HL-60/S4 (cell line): ENCODE measurements at regions not wholly inside any gene's neighbourhood (a gene's known extent, or its start where the extent isn't known, plus 50 kb on each side); places are given as distances from the start of the nearest gene placed in this dataset.

Experiments used
- in situ Hi-C: fragments of 300-500 bp; cut with MboI; formaldehyde crosslinking; loops from 2 replicates; pipeline ENCODE4 v1.14.3; 2022; ENCODE audit warnings: low sequenced_read_pairs

- in situ Hi-C loops, result no loop called here
Observed at GRCh38 chr2:134133622-134134312, 120.1 kb upstream of the MGAT5 start.

GRCh38 chr2:134134313-134134706, 119.6 kb upstream of the MGAT5 start:
- in situ Hi-C loops, result no loop called here

- in situ Hi-C loops, result no loop called here
Observed at GRCh38 chr2:134134827-134135226, 119.0 kb upstream of the MGAT5 start.

- in situ Hi-C loops, result no loop called here
Observed at GRCh38 chr2:134135793-134136192, 118.1 kb upstream of the MGAT5 start.

- in situ Hi-C loops, result no loop called here
Observed at GRCh38 chr2:134136731-134137130, 117.1 kb upstream of the MGAT5 start.

GRCh38 chr2:134137182-134137611, 116.7 kb upstream of the MGAT5 start:
- in situ Hi-C loops, result no loop called here

- in situ Hi-C loops, result no loop called here
Observed at GRCh38 chr2:134138115-134138514, 115.8 kb upstream of the MGAT5 start.

GRCh38 chr2:134139611-134140010, 114.3 kb upstream of the MGAT5 start:
- in situ Hi-C loops, result no loop called here

- in situ Hi-C loops, result no loop called here
Observed at GRCh38 chr2:134140251-134140661, 113.6 kb upstream of the MGAT5 start.

GRCh38 chr2:134141598-134142340, 112.1 kb upstream of the MGAT5 start:
- in situ Hi-C loops, result no loop called here

GRCh38 chr2:134142341-134142738, 111.5 kb upstream of the MGAT5 start:
- in situ Hi-C loops, result no loop called here

- in situ Hi-C loops, result no loop called here
Observed at GRCh38 chr2:134142903-134143302, 111.0 kb upstream of the MGAT5 start.

GRCh38 chr2:134143568-134143967, 110.3 kb upstream of the MGAT5 start:
- in situ Hi-C loops, result no loop called here

- in situ Hi-C loops, result no loop called here
Observed at GRCh38 chr2:134144081-134144596, 109.7 kb upstream of the MGAT5 start.

GRCh38 chr2:134144651-134145050, 109.2 kb upstream of the MGAT5 start:
- in situ Hi-C loops, result no loop called here

GRCh38 chr2:134145519-134145918, 108.4 kb upstream of the MGAT5 start:
- in situ Hi-C loops, result no loop called here

GRCh38 chr2:134146161-134146560, 107.7 kb upstream of the MGAT5 start:
- in situ Hi-C loops, result no loop called here

GRCh38 chr2:134146620-134147019, 107.3 kb upstream of the MGAT5 start:
- in situ Hi-C loops, result no loop called here

- in situ Hi-C loops, result no loop called here
Observed at GRCh38 chr2:134148172-134148571, 105.7 kb upstream of the MGAT5 start.

- in situ Hi-C loops, result no loop called here
Observed at GRCh38 chr2:134148843-134149472, 104.9 kb upstream of the MGAT5 start.

GRCh38 chr2:134149904-134150303, 104.0 kb upstream of the MGAT5 start:
- in situ Hi-C loops, result no loop called here

- in situ Hi-C loops, result no loop called here
Observed at GRCh38 chr2:134150760-134151159, 103.1 kb upstream of the MGAT5 start.
